H1 (cell line): ENCODE measurements at regions not wholly inside any gene's neighbourhood (a gene's known extent, or its start where the extent isn't known, plus 50 kb on each side); places are given as distances from the start of the nearest gene placed in this dataset.

Experiments
- BACH1 ChIP-seq: IDR thresholded peaks from 2 replicates; pipeline ENCODE4 v1.6.1; 2012; ENCODE audit warnings: low read length, improper control_type of control experiment
- GABPA ChIP-seq: IDR thresholded peaks from 2 replicates; pipeline ENCODE4 v1.6.1; 2011; ENCODE audit warnings: mild to moderate bottlenecking, low read length, moderate library complexity, borderline replicate concordance; ENCODE audit not compliant: insufficient read depth
- SIRT6 ChIP-seq: IDR thresholded peaks from one replicate; pipeline ENCODE4 v1.7.1; 2012; ENCODE audit warnings: low read length, inconsistent platforms
- SP4 ChIP-seq: IDR thresholded peaks from 2 replicates; pipeline ENCODE4 v1.6.1; 2012; ENCODE audit warnings: low read length, inconsistent platforms
- TAF1 ChIP-seq: IDR thresholded peaks from 2 replicates; pipeline ENCODE4 v1.6.1; 2011; ENCODE audit warnings: mild to moderate bottlenecking, low read depth, low read length
- TEAD4 ChIP-seq: IDR thresholded peaks from 2 replicates; pipeline ENCODE4 v1.6.1; 2012; ENCODE audit warnings: low read depth, low read length, inconsistent platforms, mixed read lengths
- TF ChIP-seq, protein P1 (sequence below): IDR thresholded peaks from 2 replicates; pipeline ENCODE4 v1.6.1; 2012; ENCODE audit warnings: inconsistent platforms
- TF ChIP-seq, protein P2 (sequence below): IDR thresholded peaks from 2 replicates; pipeline ENCODE4 v1.6.1; 2012; ENCODE audit warnings: low read length, inconsistent platforms

DNA sequence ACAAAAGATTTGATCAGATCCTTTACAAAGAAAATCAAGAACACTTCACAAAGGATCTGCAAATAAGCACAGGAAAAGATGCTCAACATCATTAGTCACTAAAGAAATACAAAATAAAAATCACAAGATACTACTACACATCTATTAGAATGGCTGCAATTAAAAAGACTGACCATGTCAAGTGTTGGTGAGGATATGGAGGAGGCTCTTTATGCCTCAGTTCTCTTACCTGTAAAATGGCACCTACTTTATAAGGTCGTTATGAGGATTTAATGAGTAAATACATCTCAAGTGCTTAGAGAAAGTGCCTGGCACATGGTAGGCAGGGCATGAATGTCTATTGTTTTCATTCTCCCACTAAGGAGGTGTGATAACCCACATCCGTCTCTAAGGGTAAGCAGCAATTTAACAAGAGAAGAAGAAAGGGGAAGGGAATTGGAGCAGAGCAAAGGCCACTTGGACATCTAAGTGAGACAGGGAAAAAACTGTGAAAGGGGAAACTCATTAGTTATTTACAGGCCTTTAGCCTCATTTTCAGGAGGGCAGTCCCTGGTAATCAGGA lies 157.5 kb upstream of the NFE2L3 start (continued):
- TF ChIP-seq SP4 (no peak), TAF1 (no peak), GABPA (no peak), BACH1 (no peak), SIRT6 (no peak), TEAD4 (no peak)
- TF ChIP-seq, protein P1, sequence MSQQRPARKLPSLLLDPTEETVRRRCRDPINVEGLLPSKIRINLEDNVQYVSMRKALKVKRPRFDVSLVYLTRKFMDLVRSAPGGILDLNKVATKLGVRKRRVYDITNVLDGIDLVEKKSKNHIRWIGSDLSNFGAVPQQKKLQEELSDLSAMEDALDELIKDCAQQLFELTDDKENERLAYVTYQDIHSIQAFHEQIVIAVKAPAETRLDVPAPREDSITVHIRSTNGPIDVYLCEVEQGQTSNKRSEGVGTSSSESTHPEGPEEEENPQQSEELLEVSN: no peak
- TF ChIP-seq, protein P2, sequence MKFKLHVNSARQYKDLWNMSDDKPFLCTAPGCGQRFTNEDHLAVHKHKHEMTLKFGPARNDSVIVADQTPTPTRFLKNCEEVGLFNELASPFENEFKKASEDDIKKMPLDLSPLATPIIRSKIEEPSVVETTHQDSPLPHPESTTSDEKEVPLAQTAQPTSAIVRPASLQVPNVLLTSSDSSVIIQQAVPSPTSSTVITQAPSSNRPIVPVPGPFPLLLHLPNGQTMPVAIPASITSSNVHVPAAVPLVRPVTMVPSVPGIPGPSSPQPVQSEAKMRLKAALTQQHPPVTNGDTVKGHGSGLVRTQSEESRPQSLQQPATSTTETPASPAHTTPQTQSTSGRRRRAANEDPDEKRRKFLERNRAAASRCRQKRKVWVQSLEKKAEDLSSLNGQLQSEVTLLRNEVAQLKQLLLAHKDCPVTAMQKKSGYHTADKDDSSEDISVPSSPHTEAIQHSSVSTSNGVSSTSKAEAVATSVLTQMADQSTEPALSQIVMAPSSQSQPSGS: no peak
- TF ChIP-seq, all 59 proteins: peak for 0
